Fibroblast of lung (primary cell): ENCODE measurements at regions not wholly inside any gene's neighbourhood (a gene's known extent, or its start where the extent isn't known, plus 50 kb on each side); places are given as distances from the start of the nearest gene placed in this dataset.

Source experiments
- CTCF ChIP-seq, 2 donors: IDR thresholded peaks in 1 of 2; conservative IDR thresholded peaks in 1 of 2; 1 replicate in 1 of 2; 2 replicates in 1 of 2; pipeline ENCODE4 v1.5.1; 2011 to 2012; ENCODE audit warnings: low read length in 2 of 2, control low read depth in 1 of 2, inconsistent platforms in 1 of 2, low read depth in 1 of 2, mild to moderate bottlenecking in 1 of 2
- EZH2 ChIP-seq: IDR thresholded peaks from 2 replicates; pipeline ENCODE4 v1.5.1; 2012; ENCODE audit warnings: low read length, control low read depth, mild to moderate bottlenecking; ENCODE audit errors: missing control alignments

- TF ChIP-seq EZH2 = no peak
- TF ChIP-seq CTCF (conservative IDR thresholded peaks at IDR 0.05 in 1 of 2, IDR thresholded peaks at IDR 0.05 in 1 of 2; ENCODE audit: low read depth in 1 of 2, low read length in 2 of 2) = no peak
Measured at GRCh38 chr7:79666472-79666871, 213.0 kb upstream of the MAGI2 start.
